C4-2B (cell line): ENCODE measurements at regions not wholly inside any gene's neighbourhood (a gene's known extent, or its start where the extent isn't known, plus 50 kb on each side); places are given as distances from the start of the nearest gene placed in this dataset.

ENCODE experiments used
- H3K27ac ChIP-seq: fragments of 450-650 bp; 2 replicates; pipeline ENCODE4 v1.5.1; 2017
- ZFX ChIP-seq: fragments of 450-650 bp; IDR thresholded peaks from 2 replicates; pipeline ENCODE4 v1.6.1; 2017
- TF ChIP-seq, protein P1 (sequence below): fragments of 450-650 bp; conservative IDR thresholded peaks from 2 replicates; pipeline ENCODE4 v1.5.1; 2017; ENCODE audit warnings: mild to moderate bottlenecking

- no peak for TF ChIP-seq ZFX
- TF ChIP-seq, protein P1, sequence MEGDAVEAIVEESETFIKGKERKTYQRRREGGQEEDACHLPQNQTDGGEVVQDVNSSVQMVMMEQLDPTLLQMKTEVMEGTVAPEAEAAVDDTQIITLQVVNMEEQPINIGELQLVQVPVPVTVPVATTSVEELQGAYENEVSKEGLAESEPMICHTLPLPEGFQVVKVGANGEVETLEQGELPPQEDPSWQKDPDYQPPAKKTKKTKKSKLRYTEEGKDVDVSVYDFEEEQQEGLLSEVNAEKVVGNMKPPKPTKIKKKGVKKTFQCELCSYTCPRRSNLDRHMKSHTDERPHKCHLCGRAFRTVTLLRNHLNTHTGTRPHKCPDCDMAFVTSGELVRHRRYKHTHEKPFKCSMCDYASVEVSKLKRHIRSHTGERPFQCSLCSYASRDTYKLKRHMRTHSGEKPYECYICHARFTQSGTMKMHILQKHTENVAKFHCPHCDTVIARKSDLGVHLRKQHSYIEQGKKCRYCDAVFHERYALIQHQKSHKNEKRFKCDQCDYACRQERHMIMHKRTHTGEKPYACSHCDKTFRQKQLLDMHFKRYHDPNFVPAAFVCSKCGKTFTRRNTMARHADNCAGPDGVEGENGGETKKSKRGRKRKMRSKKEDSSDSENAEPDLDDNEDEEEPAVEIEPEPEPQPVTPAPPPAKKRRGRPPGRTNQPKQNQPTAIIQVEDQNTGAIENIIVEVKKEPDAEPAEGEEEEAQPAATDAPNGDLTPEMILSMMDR, result no peak
- no peak overlapping the region for H3K27ac ChIP-seq
These were observed 213.6 kb downstream of the RDH14 start for GRCh38 chr2:18346874-18347273.

GRCh38 chr2:18346344-18346743 lies 214.1 kb downstream of the RDH14 start:
- TF ChIP-seq, protein P1, result no peak
- TF ChIP-seq ZFX, result no peak
- no peak overlapping the region for H3K27ac ChIP-seq

DNA sequence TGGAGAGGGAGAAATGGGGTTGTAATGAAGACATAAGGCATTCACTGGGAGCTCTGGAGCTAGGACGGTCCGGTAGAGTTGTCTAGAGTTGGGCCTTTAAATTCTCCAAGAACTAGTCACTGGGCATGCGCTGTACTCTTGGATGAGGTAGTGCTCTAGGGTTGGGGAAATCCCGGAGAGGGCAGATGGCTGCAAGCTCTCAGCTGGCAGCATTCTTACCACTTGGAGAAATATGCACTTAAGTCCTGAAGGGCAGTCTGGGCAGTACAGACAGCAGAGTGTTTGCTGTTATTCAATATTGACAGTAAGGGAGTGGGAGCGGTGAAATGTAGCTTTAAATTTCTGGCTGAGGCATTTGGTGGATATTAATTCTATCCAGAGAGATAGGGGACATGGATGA lies 214.6 kb downstream of the RDH14 start:
- TF ChIP-seq, protein P1, result no peak
- no peak for TF ChIP-seq ZFX
- no peak overlapping the region for H3K27ac ChIP-seq

DNA sequence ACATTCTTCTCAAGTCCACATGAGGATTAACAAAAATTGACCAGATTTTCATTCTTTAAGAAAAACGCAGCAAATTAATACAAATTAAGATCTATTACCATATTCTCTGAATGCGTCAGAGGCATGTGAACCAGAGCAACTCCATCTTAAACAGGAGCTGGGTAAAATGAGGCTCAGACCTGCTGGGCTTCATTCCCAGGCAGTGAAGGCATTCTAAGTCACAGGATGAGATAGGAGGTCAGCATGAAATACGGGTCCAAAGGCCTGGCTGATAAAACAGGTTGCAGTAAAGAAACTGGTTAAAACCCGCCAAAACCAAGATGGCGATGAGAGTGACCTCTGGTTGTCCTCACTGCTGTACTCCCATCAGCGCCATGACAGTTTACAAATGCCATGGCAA lies 217.6 kb downstream of the RDH14 start:
- TF ChIP-seq ZFX, result no peak
- TF ChIP-seq, protein P1, result no peak

GRCh38 chr2:18339326-18339725 lies 221.1 kb downstream of the RDH14 start:
- no peak for TF ChIP-seq ZFX
- TF ChIP-seq, protein P1, result no peak
- no peak overlapping the region for H3K27ac ChIP-seq

More for the DNA sequence above, 217.6 kb downstream of the RDH14 start:
- no peak overlapping the region for H3K27ac ChIP-seq

DNA sequence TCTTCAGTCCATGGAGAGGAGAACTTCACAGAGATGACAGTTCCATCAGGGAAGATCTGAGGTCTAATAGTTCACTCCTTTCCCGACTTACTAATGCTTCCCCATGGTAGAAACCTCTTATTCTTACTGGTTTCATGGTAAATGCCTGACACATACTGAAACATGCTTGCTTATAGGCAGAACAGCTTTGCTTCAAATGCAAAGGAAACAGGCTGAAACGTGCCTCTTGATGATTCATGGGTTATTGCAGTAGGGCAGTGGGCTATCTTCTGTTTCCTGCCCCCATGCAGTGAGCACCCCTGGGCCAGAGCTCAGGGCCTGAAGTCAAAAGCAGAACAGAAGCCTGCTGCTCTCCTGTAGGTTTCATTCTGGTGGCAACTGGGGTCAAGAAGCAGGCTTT lies 223.5 kb downstream of the RDH14 start:
- TF ChIP-seq, protein P1, result no peak
- TF ChIP-seq ZFX, result no peak
- no peak overlapping the region for H3K27ac ChIP-seq

- H3K27ac ChIP-seq, result no peak overlapping the region
- TF ChIP-seq, protein P1, result no peak
- no peak for TF ChIP-seq ZFX
These were observed 228.0 kb downstream of the RDH14 start for GRCh38 chr2:18332477-18332876.
